ENCODE measurements at regions not wholly inside any gene's neighbourhood (a gene's known extent, or its start where the extent isn't known, plus 50 kb on each side); places are given as distances from the start of the nearest gene placed in this dataset.

DNA sequence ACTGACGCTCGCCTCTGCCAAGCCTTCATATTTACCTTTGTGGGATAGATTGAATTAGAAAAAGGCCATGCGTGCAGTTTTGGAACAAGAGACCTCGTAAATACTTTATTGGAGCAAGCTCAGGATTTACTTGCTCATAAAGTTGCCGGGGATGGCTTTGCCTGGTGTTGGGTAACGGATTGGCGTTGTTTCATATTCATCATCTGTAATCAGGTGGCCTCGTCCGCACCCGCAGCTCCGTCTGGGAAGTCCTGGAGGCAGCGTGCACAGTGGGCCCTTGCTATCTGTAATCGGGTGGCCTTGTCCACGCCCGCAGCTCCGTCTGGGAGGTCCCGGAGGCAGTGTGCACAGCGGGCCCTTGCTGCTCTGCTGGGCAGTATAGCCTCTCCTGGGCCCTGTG, 1209.3 kb downstream of the BRD1 start:
- Mint-ChIP-seq H3K9me3 (no peaks in the 10 kb centered on the region), H3K4me3 (no peak overlapping the region), H3K4me1 (no peaks in the 10 kb centered on the region), H3K27ac (no peak overlapping the region), H3K36me3 (ENCODE audit: low read depth) (no peaks in the 10 kb centered on the region), H3K27me3 (no peaks in the 10 kb centered on the region)
- CTCF ChIA-PET: no interaction called here
- POLR2A ChIA-PET: no interaction called here
- no peak for DNase-seq

DNA sequence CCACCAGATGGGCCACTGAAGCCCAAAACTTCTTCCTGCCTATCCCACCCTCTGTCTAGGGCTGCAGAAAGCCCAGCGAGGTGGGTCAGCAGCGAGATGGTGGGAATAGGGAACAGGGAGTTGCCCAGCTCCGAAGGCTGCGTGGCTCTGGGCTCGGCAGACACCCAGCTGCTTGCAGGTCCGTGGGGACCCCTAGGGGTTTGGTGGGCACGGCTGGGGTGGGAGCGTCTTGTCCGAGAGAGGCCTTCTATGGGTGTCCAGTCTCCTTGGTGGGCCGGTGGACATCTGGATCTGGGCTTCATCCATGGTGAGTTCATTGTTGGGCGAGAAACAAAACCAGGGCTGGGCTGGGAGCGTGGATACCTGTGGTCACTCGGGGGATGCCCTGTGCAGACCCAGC, 1211.0 kb downstream of the BRD1 start:
- no peaks in the 10 kb centered on the region for H3K27me3 Mint-ChIP-seq
- ChIA-PET POLR2A (no interaction called here), CTCF (no interaction called here)
- H3K9me3 Mint-ChIP-seq: no peaks in the 10 kb centered on the region
- H3K36me3 Mint-ChIP-seq (ENCODE audit: low read depth): no peaks in the 10 kb centered on the region
- no peak overlapping the region for H3K4me3 Mint-ChIP-seq
- H3K27ac Mint-ChIP-seq: no peak overlapping the region
- no peak for DNase-seq
- H3K4me1 Mint-ChIP-seq: no peaks in the 10 kb centered on the region

DNA sequence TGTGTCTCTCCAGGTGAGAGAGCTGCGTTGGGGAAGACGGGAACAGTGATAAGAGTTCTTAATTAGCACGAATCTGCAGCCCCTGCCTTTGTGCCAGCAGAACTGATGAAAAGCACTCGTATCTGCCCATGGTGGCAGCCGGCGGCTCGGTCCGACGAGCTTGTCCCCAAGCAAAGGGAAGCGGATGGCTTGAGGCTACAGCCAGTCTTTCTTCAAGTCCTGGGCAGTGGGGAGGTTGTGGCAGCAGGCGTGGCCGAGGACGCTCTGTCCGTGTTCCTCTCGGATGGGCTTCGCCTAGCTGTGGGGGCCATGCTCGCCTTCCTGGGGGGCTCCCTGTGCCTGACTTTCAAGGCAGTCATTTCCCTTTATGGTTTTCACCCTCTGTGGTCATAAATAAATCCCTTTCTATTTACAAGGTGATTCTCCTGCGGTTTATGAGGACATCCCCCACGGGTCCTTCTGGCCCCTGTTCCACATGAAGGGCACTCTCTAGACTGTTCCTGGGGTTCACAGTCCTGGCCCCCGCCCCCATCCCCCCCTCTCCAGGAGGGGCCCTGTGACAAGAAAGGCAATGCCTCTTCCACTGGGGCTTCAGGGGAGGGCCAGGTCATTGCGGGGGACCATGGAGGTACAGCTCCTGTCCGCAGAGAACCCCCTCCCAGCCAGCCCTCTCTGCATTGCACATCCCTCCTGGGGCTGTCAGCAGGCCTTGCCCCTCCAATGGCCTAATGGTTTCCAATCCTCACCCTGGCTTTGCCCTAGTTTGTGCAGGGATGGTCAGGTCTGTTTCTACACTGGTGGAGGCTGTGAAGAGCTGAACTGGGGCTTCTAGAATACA, 1212.3 kb downstream of the BRD1 start:
- no peaks in the 10 kb centered on the region for H3K4me1 Mint-ChIP-seq
- H3K27me3 Mint-ChIP-seq: no peaks in the 10 kb centered on the region
- no peak overlapping the region for H3K4me3 Mint-ChIP-seq
- ChIA-PET POLR2A (no interaction called here), CTCF (no interaction called here)
- H3K36me3 Mint-ChIP-seq (ENCODE audit: low read depth): no peaks in the 10 kb centered on the region
- no peaks in the 10 kb centered on the region for H3K9me3 Mint-ChIP-seq
- no peak for DNase-seq
- no peak overlapping the region for H3K27ac Mint-ChIP-seq

DNA sequence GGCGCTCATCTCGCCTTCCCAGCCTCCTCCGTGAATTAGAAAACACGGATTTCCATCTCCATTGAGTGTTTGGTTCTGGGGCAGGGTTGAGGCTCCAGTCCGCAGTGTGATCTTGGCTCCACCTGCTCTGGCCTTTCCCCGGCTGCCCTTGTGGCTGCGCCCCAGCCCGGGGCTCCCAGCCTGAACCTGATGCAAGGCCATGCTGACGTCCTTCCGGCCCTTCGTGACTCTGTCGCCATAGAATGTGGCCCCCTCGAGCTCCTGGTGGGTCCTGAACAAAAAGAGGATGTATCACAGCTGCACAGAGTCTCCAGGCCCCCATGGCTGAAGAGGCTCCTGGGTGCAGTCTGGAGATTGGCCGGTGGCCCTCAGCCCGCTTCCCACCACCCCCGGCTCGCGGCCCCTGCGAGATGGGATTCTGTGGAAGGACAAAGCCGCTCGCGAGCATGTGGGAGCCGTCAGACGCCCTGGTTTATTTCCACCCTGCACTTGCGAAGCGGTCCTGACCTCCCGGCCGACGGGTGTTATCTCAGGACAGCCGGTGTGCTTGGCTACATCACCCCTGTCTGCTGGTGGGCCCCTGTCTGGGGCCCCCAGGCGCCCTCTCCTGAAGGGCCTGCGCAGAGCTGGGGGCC, 1214.0 kb downstream of the BRD1 start:
- CTCF ChIA-PET: no interaction called here

DNA sequence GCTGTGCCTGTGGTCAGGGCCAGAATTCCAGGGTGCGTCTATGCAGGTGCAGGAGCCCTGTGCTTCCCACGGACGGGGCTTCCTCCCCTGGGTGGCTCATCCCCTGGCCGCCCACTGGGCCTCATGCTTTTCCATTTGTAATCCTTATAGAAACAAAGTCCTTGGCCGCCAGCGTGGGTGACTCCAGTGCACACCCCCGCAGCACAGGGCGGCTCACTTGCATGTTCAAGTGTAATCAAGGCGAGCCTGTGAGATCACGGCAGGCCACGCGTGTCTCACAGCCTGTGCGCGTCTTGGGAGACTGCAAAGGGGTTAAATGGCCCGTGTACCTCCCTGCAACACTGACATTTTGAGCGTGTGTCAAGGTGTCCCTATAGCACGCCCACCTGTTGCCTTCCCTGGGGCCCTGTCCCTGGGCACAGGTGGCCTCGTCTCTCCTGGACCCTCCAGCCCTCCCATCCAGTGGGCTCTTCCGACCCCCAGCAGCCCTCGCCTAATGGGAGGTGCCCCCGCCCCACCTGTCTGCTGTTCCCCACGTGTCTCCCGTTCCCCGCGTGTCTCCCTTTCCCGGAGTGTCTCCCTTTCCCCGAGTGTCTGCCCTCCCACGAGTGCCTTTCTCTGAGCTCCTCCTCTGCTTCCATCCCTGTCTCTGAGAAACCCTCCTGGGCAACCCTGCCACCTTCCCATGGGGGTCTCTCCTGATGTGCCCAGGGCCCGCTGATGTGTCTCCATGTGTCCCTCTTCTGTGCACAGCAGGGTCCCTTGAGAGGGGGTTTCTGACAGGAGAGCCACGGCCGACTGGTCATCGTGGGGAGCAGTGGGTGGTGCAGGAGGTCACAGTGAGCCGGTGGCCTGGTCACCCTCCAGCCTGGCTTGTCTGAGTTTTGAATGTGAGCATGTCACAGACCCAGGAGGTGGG, 1215.3 kb downstream of the BRD1 start:
- Mint-ChIP-seq H3K4me1 (no peaks in the 10 kb centered on the region), H3K36me3 (ENCODE audit: low read depth) (no peaks in the 10 kb centered on the region), H3K9me3 (peaks cover 3% of the 10 kb centered on the region), H3K4me3 (no peak overlapping the region), H3K27ac (no peak overlapping the region), H3K27me3 (no peaks in the 10 kb centered on the region)
- no peak for DNase-seq
- POLR2A ChIA-PET: no interaction called here
- CTCF ChIA-PET: no interaction called here

More for the DNA sequence above, 1214.0 kb downstream of the BRD1 start:
- H3K4me3 Mint-ChIP-seq: no peak overlapping the region
- POLR2A ChIA-PET: no interaction called here
- H3K27ac Mint-ChIP-seq: no peak overlapping the region
- no peaks in the 10 kb centered on the region for H3K27me3 Mint-ChIP-seq
- no peaks in the 10 kb centered on the region for H3K36me3 Mint-ChIP-seq (ENCODE audit: low read depth)
- no peaks in the 10 kb centered on the region for H3K9me3 Mint-ChIP-seq
- H3K4me1 Mint-ChIP-seq: no peaks in the 10 kb centered on the region
- no peak for DNase-seq

DNA sequence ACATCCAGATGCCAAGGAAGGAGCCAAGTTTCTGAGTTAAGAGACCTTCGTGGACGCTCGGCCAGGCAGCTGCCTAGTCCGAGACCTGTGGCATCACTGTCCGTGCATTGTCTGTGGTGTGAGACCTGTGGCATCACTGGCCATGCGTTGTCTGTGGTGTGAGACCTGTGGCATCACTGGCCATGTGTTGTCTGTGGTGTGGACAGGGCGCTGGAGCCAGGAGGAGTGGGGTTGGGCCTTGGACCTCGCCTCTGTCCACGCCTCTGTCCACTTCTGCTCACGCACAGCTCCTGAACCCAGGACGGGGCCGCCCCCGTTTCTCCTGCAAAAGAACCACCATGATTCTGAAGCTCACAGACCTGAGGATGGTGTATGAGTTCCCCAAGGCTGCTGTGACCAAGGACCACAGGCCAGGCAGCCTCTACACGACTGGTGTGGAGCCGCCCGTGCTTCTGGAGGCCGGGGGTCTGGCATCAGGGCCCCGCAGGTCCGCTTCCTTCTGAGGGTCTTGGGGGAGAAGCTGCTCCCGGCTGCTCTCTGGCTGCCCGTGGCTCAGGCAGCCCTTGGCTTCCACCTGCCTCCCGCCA, 1218.3 kb downstream of the BRD1 start:
- DNase-seq: no peak
- POLR2A ChIA-PET: no interaction called here

DNA sequence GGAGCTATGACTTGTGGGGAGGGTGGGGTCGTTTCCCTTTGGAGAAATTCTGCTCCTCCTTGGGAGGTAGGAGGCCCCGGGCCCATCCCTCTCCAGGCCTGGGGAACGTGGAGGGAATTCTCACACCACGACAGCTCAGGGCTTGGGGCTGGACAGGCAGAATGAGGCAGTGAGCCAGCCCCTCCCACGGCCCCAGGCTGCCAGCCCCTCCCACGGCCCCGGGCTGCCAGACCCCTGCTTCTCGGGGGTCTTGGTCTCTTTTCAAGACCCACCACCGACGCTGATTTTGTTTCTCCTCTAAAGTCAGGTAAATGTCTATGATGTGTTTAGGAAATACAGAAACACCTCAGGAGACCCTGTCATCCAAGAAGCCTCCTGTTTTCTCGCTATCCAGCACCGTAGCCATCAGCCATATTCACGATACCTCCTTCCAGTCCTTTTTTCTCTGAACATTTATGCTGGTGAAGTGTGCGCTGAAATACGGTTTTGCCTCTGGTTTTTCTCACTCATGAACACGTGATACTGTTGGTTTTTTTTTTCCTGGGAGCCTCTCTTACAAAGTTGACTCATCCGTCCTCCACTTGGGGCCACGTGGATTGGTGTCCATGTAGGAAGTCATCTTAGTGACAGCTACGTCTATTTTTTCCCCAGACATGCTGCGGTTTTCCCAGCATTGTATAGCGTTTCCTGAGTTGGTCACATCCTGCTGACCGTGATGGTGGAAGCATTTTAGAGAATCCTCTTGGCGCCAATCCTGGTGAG, 1219.6 kb downstream of the BRD1 start:
- H3K9me3 Mint-ChIP-seq: peaks cover 9% of the 10 kb centered on the region
- no peak overlapping the region for H3K27ac Mint-ChIP-seq
- no peaks in the 10 kb centered on the region for H3K27me3 Mint-ChIP-seq
- POLR2A ChIA-PET: no interaction called here
- no peaks in the 10 kb centered on the region for H3K4me1 Mint-ChIP-seq
- H3K4me3 Mint-ChIP-seq: no peak overlapping the region
- CTCF ChIA-PET: no interaction called here
- H3K36me3 Mint-ChIP-seq (ENCODE audit: low read depth): no peaks in the 10 kb centered on the region
- no peak for DNase-seq

More for the DNA sequence above, 1218.3 kb downstream of the BRD1 start:
- no peaks in the 10 kb centered on the region for H3K36me3 Mint-ChIP-seq (ENCODE audit: low read depth)
- no peaks in the 10 kb centered on the region for H3K27me3 Mint-ChIP-seq
- peaks cover 9% of the 10 kb centered on the region for H3K9me3 Mint-ChIP-seq
- no peak overlapping the region for H3K4me3 Mint-ChIP-seq
- no peaks in the 10 kb centered on the region for H3K4me1 Mint-ChIP-seq
- CTCF ChIA-PET: no interaction called here
- no peak overlapping the region for H3K27ac Mint-ChIP-seq

DNA sequence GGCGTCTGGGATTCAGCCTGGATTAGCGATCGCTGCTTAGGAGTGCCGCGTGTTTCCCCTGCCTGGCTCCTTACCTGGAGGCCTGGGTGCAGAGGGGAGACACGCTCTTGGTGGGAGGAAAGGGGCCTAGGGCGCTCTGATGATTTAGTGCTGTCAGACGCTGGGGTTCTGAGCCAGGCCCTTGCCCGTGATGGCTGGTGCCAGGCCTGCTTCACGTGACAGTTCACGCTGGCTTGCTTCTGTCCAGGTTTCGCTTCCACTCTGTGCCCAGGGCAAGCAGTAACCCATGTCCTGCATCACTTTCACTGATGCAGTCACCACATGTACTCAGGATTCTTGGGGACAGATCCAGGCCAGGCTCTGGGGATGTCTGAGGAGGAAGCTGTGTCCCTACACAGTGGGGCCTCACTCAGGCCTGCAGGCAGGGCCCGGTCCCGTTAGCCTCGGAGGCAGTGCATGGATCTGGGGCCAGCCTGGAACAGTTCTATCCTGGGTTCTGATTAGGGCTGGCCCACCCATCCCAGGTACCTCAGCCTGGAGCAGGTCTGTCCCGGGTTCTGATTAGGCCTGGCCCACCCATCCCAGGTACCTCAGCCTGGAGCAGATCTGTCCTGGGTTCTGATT, 1220.9 kb downstream of the BRD1 start:
- H3K27ac Mint-ChIP-seq: no peak overlapping the region
- H3K4me1 Mint-ChIP-seq: no peaks in the 10 kb centered on the region
- H3K4me3 Mint-ChIP-seq: no peak overlapping the region
- H3K9me3 Mint-ChIP-seq: peaks cover 9% of the 10 kb centered on the region
- CTCF ChIA-PET: no interaction called here
- no peak for DNase-seq
- POLR2A ChIA-PET: no interaction called here
- H3K27me3 Mint-ChIP-seq: no peaks in the 10 kb centered on the region
- H3K36me3 Mint-ChIP-seq (ENCODE audit: low read depth): no peaks in the 10 kb centered on the region

DNA sequence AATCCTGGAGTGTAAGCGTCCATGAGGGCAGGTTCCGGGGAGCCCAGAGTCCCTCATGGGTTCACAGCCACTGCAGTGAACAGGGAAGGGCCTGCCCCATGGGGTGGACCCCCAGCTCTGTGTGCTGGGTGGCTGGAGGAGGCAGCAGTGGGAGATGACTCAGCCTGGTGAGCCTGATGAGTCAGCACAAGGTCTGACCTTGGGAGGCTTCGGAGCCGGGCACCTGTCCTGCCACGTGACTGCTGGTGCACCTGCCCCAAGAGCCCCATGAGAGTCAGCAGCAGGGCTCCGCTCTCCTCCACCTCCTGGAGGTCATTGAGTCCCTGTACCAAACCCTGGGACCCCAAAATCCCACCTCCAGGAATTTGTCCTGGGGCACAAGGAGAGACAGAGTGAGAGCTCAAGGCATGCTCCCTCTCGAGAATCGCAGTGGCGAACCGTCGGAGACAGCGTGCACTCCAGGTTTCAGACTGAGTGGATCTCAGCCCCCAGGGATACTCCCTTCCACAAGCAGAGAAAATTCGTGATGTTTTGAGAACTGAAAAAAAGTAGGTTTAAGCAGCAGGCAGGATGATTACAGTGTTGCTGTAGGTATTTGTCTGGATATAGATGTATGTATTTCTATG, 1221.7 kb downstream of the BRD1 start:
- H3K36me3 Mint-ChIP-seq (ENCODE audit: low read depth): no peaks in the 10 kb centered on the region
- ChIA-PET POLR2A (no interaction called here), CTCF (no interaction called here)
- H3K4me1 Mint-ChIP-seq: no peaks in the 10 kb centered on the region
- DNase-seq: no peak
- peaks cover 9% of the 10 kb centered on the region for H3K9me3 Mint-ChIP-seq
- no peak overlapping the region for H3K27ac Mint-ChIP-seq
- no peak overlapping the region for H3K4me3 Mint-ChIP-seq
- H3K27me3 Mint-ChIP-seq: no peaks in the 10 kb centered on the region

DNA sequence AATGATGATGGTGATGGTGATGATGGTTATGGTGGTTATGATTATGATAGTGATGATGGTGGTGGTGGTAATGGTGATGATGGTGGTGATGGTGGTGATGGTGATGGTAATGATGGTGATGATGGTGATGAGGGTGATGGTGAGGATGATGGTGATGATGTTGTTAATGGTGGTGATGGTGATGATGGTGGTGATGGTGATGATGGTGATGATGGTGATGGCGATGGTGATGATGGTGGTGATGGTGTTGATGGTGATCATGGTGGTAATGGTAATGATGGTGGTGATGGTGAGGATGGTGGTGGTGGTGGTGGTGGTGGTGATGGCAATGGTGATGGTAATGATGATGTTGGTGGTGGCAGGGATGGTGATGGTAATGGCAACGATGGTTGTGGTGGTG, 1222.5 kb downstream of the BRD1 start:
- H3K9me3 Mint-ChIP-seq: peaks cover 12% of the 10 kb centered on the region
- H3K4me1 Mint-ChIP-seq: no peaks in the 10 kb centered on the region
- no peaks in the 10 kb centered on the region for H3K36me3 Mint-ChIP-seq (ENCODE audit: low read depth)
- ChIA-PET POLR2A (no interaction called here), CTCF (no interaction called here)
- no peaks in the 10 kb centered on the region for H3K27me3 Mint-ChIP-seq
- no peak for DNase-seq
- H3K4me3 Mint-ChIP-seq: no peak overlapping the region
- no peak overlapping the region for H3K27ac Mint-ChIP-seq

DNA sequence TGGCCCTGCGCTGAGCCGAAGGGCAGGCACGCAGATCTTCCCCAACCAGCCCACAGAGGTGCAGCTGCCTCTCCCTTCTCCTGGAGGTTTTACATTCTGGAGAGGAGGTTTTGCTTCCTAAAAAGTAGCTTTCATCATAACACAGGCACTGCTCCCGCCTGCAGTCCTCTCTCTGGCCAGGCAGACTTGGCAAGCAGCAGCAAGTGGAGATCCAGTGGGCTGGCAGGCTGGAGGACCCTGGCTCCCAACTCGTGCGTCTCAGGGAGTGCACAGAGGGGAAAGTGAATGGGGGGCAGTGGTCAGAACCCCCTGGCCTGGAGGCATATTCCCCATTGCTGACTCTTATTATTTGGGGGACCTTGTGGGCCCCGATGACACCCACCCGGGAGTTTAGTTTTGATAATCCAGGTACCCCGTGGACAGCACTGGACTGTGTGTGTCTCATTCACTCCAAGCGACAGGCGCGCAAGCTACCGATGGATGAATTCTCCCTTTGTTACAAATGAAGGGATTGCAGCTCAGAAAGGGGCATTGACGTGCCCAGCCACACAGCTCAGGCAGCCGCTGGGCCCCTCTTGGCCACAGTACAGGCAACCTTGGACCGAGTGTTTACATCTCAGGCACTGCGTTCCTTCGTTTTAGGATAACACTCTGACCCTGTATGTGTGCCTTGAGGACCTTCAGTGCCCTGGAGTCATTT, 1223.9 kb downstream of the BRD1 start:
- H3K9me3 Mint-ChIP-seq: peaks cover 12% of the 10 kb centered on the region
- no peaks in the 10 kb centered on the region for H3K4me1 Mint-ChIP-seq
- H3K27ac Mint-ChIP-seq: no peak overlapping the region
- POLR2A ChIA-PET: no interaction called here
- CTCF ChIA-PET: interaction anchor here (1.2 kb wide), 1 partner anchor 8 kb away, joined by 4 read pairs; no protein-coding TSS in a partner anchor
- H3K27me3 Mint-ChIP-seq: no peaks in the 10 kb centered on the region
- H3K36me3 Mint-ChIP-seq (ENCODE audit: low read depth): no peaks in the 10 kb centered on the region
- no peak for DNase-seq
- no peak overlapping the region for H3K4me3 Mint-ChIP-seq

Measured in activated CD4-positive, alpha-beta T cell treated with anti-CD3 and anti-CD28 coated beads, Interleukin-2, amount 10 ng/mL, durations not matched to agents 7 days and 5 days (primary cell).